Activated CD4-positive, alpha-beta memory T cell treated with anti-CD3 and anti-CD28 coated beads, Interleukin-2, amount 10 ng/mL, durations not matched to agents 7 days and 5 days (primary cell): ENCODE measurements at regions not wholly inside any gene's neighbourhood (a gene's known extent, or its start where the extent isn't known, plus 50 kb on each side); places are given as distances from the start of the nearest gene placed in this dataset.

Experiments
- CTCF ChIA-PET: fragments of 350-600 bp; sonication (Branson Sonifier 250); formaldehyde crosslinking; loops from one replicate; lab custom pipeline; 2021; ENCODE audit warnings: antibody characterized with exemption, inconsistent platforms; lab: Charles Lee
- POLR2A ChIA-PET: fragments of 350-600 bp; sonication (Branson Sonifier 250); formaldehyde crosslinking; loops from one replicate; lab custom pipeline; 2021; ENCODE audit warnings: antibody characterized with exemption; lab: Charles Lee
- DNase-seq: peaks from one replicate; pipeline ENCODE4 v3.0.0-alpha.2; 2020
- H3K27ac Mint-ChIP-seq: one replicate; pipeline ENCODE4 v1.8.0; 2021; ENCODE audit warnings: mild to moderate bottlenecking, mixed read lengths
- H3K27me3 Mint-ChIP-seq: one replicate; pipeline ENCODE4 v1.8.0; 2021; ENCODE audit warnings: mixed read lengths
- H3K36me3 Mint-ChIP-seq: one replicate; pipeline ENCODE4 v1.8.0; 2021; ENCODE audit warnings: low read depth, mixed read lengths
- H3K4me1 Mint-ChIP-seq: one replicate; pipeline ENCODE4 v1.8.0; 2021; ENCODE audit warnings: mixed read lengths
- H3K4me3 Mint-ChIP-seq: one replicate; pipeline ENCODE4 v1.8.0; 2021; ENCODE audit warnings: mild to moderate bottlenecking, mixed read lengths
- H3K9me3 Mint-ChIP-seq: one replicate; pipeline ENCODE4 v1.8.0; 2021; ENCODE audit warnings: mixed read lengths

- CTCF ChIA-PET = no interaction called here
- no peak overlapping the region for H3K27ac Mint-ChIP-seq
- no peaks in the 10 kb centered on the region for H3K9me3 Mint-ChIP-seq
- no peaks in the 10 kb centered on the region for H3K27me3 Mint-ChIP-seq
- no peaks in the 10 kb centered on the region for H3K4me1 Mint-ChIP-seq
- H3K4me3 Mint-ChIP-seq = no peak overlapping the region
- H3K36me3 Mint-ChIP-seq = no peaks in the 10 kb centered on the region
- no peak for DNase-seq
- POLR2A ChIA-PET = no interaction called here
Observed at GRCh38 chrX:42485601-42486000, 292.4 kb downstream of the PPP1R2C start.

- H3K4me1 Mint-ChIP-seq = no peaks in the 10 kb centered on the region
- ChIA-PET POLR2A (no interaction called here), CTCF (no interaction called here)
- no peaks in the 10 kb centered on the region for H3K9me3 Mint-ChIP-seq
- H3K36me3 Mint-ChIP-seq = no peaks in the 10 kb centered on the region
- H3K27ac Mint-ChIP-seq = no peak overlapping the region
- no peak overlapping the region for H3K4me3 Mint-ChIP-seq
- no peak for DNase-seq
- no peaks in the 10 kb centered on the region for H3K27me3 Mint-ChIP-seq
Observed at GRCh38 chrX:42484233-42484632, 293.7 kb downstream of the PPP1R2C start.

GRCh38 chrX:42477396-42477795 is 300.6 kb downstream of the PPP1R2C start:
- Mint-ChIP-seq H3K36me3 (no peaks in the 10 kb centered on the region), H3K27me3 (no peaks in the 10 kb centered on the region), H3K4me1 (no peaks in the 10 kb centered on the region), H3K27ac (no peak overlapping the region), H3K4me3 (no peak overlapping the region), H3K9me3 (no peaks in the 10 kb centered on the region)
- CTCF ChIA-PET = no interaction called here
- no peak for DNase-seq
- POLR2A ChIA-PET = no interaction called here

- Mint-ChIP-seq H3K36me3 (no peaks in the 10 kb centered on the region), H3K4me3 (no peak overlapping the region), H3K4me1 (no peaks in the 10 kb centered on the region), H3K9me3 (peaks cover 3% of the 10 kb centered on the region), H3K27me3 (no peaks in the 10 kb centered on the region), H3K27ac (no peak overlapping the region)
- ChIA-PET POLR2A (no interaction called here), CTCF (no interaction called here)
- no peak for DNase-seq
Observed at GRCh38 chrX:42472727-42473126, 305.2 kb downstream of the PPP1R2C start.

- ChIA-PET POLR2A (no interaction called here), CTCF (no interaction called here)
- H3K36me3 Mint-ChIP-seq = no peaks in the 10 kb centered on the region
- no peak overlapping the region for H3K27ac Mint-ChIP-seq
- peaks cover 1% of the 10 kb centered on the region for H3K9me3 Mint-ChIP-seq
- no peaks in the 10 kb centered on the region for H3K4me1 Mint-ChIP-seq
- no peak for DNase-seq
- H3K27me3 Mint-ChIP-seq = no peaks in the 10 kb centered on the region
- no peak overlapping the region for H3K4me3 Mint-ChIP-seq
Observed at GRCh38 chrX:42466332-42467046, 311.5 kb downstream of the PPP1R2C start.

- H3K9me3 Mint-ChIP-seq = no peaks in the 10 kb centered on the region
- ChIA-PET CTCF (no interaction called here), POLR2A (no interaction called here)
- no peak overlapping the region for H3K4me3 Mint-ChIP-seq
- no peaks in the 10 kb centered on the region for H3K36me3 Mint-ChIP-seq
- no peak for DNase-seq
- H3K4me1 Mint-ChIP-seq = no peaks in the 10 kb centered on the region
- no peaks in the 10 kb centered on the region for H3K27me3 Mint-ChIP-seq
- no peak overlapping the region for H3K27ac Mint-ChIP-seq
Observed at GRCh38 chrX:42465821-42466220, 312.1 kb downstream of the PPP1R2C start.

- Mint-ChIP-seq H3K36me3 (no peaks in the 10 kb centered on the region), H3K4me3 (no peak overlapping the region), H3K9me3 (no peaks in the 10 kb centered on the region), H3K27me3 (no peaks in the 10 kb centered on the region), H3K27ac (no peak overlapping the region), H3K4me1 (no peaks in the 10 kb centered on the region)
- ChIA-PET POLR2A (no interaction called here), CTCF (no interaction called here)
- no peak for DNase-seq
Observed at GRCh38 chrX:42463706-42464490, 314.1 kb downstream of the PPP1R2C start.

- Mint-ChIP-seq H3K27me3 (no peaks in the 10 kb centered on the region), H3K27ac (no peak overlapping the region), H3K36me3 (no peaks in the 10 kb centered on the region), H3K9me3 (no peaks in the 10 kb centered on the region), H3K4me1 (no peaks in the 10 kb centered on the region), H3K4me3 (no peak overlapping the region)
- CTCF ChIA-PET = no interaction called here
- POLR2A ChIA-PET = no interaction called here
- DNase-seq = no peak
Observed at GRCh38 chrX:42462917-42463316, 315.0 kb downstream of the PPP1R2C start.

- ChIA-PET POLR2A (no interaction called here), CTCF (no interaction called here)
- Mint-ChIP-seq H3K27ac (no peak overlapping the region), H3K36me3 (no peaks in the 10 kb centered on the region), H3K9me3 (no peaks in the 10 kb centered on the region), H3K4me3 (no peak overlapping the region), H3K4me1 (no peaks in the 10 kb centered on the region), H3K27me3 (no peaks in the 10 kb centered on the region)
- DNase-seq = no peak
Observed at GRCh38 chrX:42460706-42461105, 317.3 kb downstream of the PPP1R2C start.

- H3K36me3 Mint-ChIP-seq = no peaks in the 10 kb centered on the region
- no peaks in the 10 kb centered on the region for H3K27me3 Mint-ChIP-seq
- no peak overlapping the region for H3K4me3 Mint-ChIP-seq
- no peak overlapping the region for H3K27ac Mint-ChIP-seq
- H3K9me3 Mint-ChIP-seq = no peaks in the 10 kb centered on the region
- POLR2A ChIA-PET = no interaction called here
- CTCF ChIA-PET = no interaction called here
- DNase-seq = no peak
- no peaks in the 10 kb centered on the region for H3K4me1 Mint-ChIP-seq
Observed at GRCh38 chrX:42459735-42460134, 318.2 kb downstream of the PPP1R2C start.

- POLR2A ChIA-PET = no interaction called here
Observed at GRCh38 chrX:42456176-42456700, 321.7 kb downstream of the PPP1R2C start.

GRCh38 chrX:42450228-42450627 is 327.7 kb downstream of the PPP1R2C start:
- Mint-ChIP-seq H3K4me1 (no peaks in the 10 kb centered on the region), H3K27me3 (no peaks in the 10 kb centered on the region), H3K27ac (no peak overlapping the region), H3K4me3 (no peak overlapping the region), H3K9me3 (no peaks in the 10 kb centered on the region), H3K36me3 (no peaks in the 10 kb centered on the region)
- ChIA-PET POLR2A (no interaction called here), CTCF (no interaction called here)
- DNase-seq = no peak

More at GRCh38 chrX:42456176-42456700, 321.7 kb downstream of the PPP1R2C start:
- Mint-ChIP-seq H3K4me1 (no peaks in the 10 kb centered on the region), H3K4me3 (no peak overlapping the region), H3K36me3 (no peaks in the 10 kb centered on the region), H3K9me3 (no peaks in the 10 kb centered on the region), H3K27me3 (no peaks in the 10 kb centered on the region), H3K27ac (no peak overlapping the region)
- DNase-seq = no peak
- CTCF ChIA-PET = no interaction called here

- peaks cover 5% of the 10 kb centered on the region for H3K9me3 Mint-ChIP-seq
- no peaks in the 10 kb centered on the region for H3K27me3 Mint-ChIP-seq
- no peak for DNase-seq
- no peak overlapping the region for H3K27ac Mint-ChIP-seq
- POLR2A ChIA-PET = no interaction called here
- no peaks in the 10 kb centered on the region for H3K36me3 Mint-ChIP-seq
- H3K4me1 Mint-ChIP-seq = peaks cover 4% of the 10 kb centered on the region
- no peak overlapping the region for H3K4me3 Mint-ChIP-seq
- CTCF ChIA-PET = no interaction called here
Observed at GRCh38 chrX:42443267-42443666, 334.7 kb downstream of the PPP1R2C start.
